GM12892 (cell line): ENCODE measurements at regions not wholly inside any gene's neighbourhood (a gene's known extent, or its start where the extent isn't known, plus 50 kb on each side); places are given as distances from the start of the nearest gene placed in this dataset.

Experiments used
- DNase-seq: peaks from one replicate; pipeline ENCODE4 v3.0.0; 2011; ENCODE audit not compliant: insufficient read length
- FAIRE-seq: peaks from 2 replicates; lab custom pipeline; 2011; peaks lifted over from hg19 to GRCh38; lab: Jason Lieb, UNC
- POLR2A ChIP-seq: IDR thresholded peaks from 2 replicates; pipeline ENCODE4 v1.6.1; 2011; ENCODE audit warnings: low read depth, low read length, control low read depth
- POLR2AphosphoS5 ChIP-seq: IDR thresholded peaks from 2 replicates; pipeline ENCODE4 v1.6.1; 2011; ENCODE audit warnings: low read depth, low read length, control low read depth
- TAF1 ChIP-seq: IDR thresholded peaks from 2 replicates; pipeline ENCODE4 v1.6.1; 2011; ENCODE audit warnings: low read depth, mild to moderate bottlenecking, control low read depth, low read length, borderline replicate concordance

- DNase-seq, result no peak
- TF ChIP-seq POLR2AphosphoS5, result no peak
- no peak for TF ChIP-seq POLR2A
- no peak for TF ChIP-seq TAF1
- FAIRE-seq, result no peak
These were observed 112.1 kb downstream of the DLL1 start for GRCh38 chr6:170178561-170179477.

- DNase-seq (no peak), FAIRE-seq (no peak)
- TF ChIP-seq TAF1, result no peak
- no peak for TF ChIP-seq POLR2AphosphoS5
These were observed 112.9 kb downstream of the DLL1 start for GRCh38 chr6:170177772-170178560.

- no peak for FAIRE-seq
- TF ChIP-seq TAF1, result no peak
- TF ChIP-seq POLR2A, result no peak
- no peak for TF ChIP-seq POLR2AphosphoS5
- no peak for DNase-seq
These were observed 113.7 kb downstream of the DLL1 start for GRCh38 chr6:170176898-170177771.

- FAIRE-seq (no peak), DNase-seq (no peak)
- no peak for TF ChIP-seq POLR2A
- TF ChIP-seq TAF1, result no peak
- TF ChIP-seq POLR2AphosphoS5, result no peak
These were observed 114.6 kb downstream of the DLL1 start for GRCh38 chr6:170176136-170176897.

- no peak for FAIRE-seq
- DNase-seq, result no peak
- no peak for TF ChIP-seq POLR2AphosphoS5
- TF ChIP-seq POLR2A, result no peak
- no peak for TF ChIP-seq TAF1
These were observed 115.2 kb downstream of the DLL1 start for GRCh38 chr6:170175644-170176135.

- TF ChIP-seq POLR2AphosphoS5, result no peak
- TF ChIP-seq POLR2A, result no peak
- no peak for TF ChIP-seq TAF1
- no peak for FAIRE-seq
- DNase-seq, result no peak
These were observed 115.9 kb downstream of the DLL1 start for GRCh38 chr6:170174771-170175643.

- DNase-seq, result no peak
- TF ChIP-seq POLR2AphosphoS5, result no peak
- no peak for TF ChIP-seq POLR2A
- TF ChIP-seq TAF1, result no peak
- no peak for FAIRE-seq
These were observed 116.6 kb downstream of the DLL1 start for GRCh38 chr6:170174124-170174770.

GRCh38 chr6:170173335-170173881 lies 117.5 kb downstream of the DLL1 start:
- DNase-seq (no peak), FAIRE-seq (no peak)
- no peak for TF ChIP-seq TAF1
- TF ChIP-seq POLR2AphosphoS5, result no peak
- no peak for TF ChIP-seq POLR2A

- DNase-seq (no peak), FAIRE-seq (no peak)
- TF ChIP-seq TAF1 (no peak), POLR2A (no peak), POLR2AphosphoS5 (no peak)
These were observed 118.0 kb downstream of the DLL1 start for GRCh38 chr6:170172825-170173256.
